B cell (primary cell): ENCODE measurements at regions not wholly inside any gene's neighbourhood (a gene's known extent, or its start where the extent isn't known, plus 50 kb on each side); places are given as distances from the start of the nearest gene placed in this dataset.

Experiments used
- CTCF ChIP-seq: fragments of 200-600 bp; IDR thresholded peaks from one replicate; pipeline ENCODE4 v1.8.0; 2022; ENCODE audit warnings: antibody characterized with exemption, mild to moderate bottlenecking
- EZH2 ChIP-seq: IDR thresholded peaks from 2 replicates; pipeline ENCODE4 v1.6.1; 2012; ENCODE audit warnings: borderline replicate concordance, low read depth, mild to moderate bottlenecking, moderate library complexity, low read length; ENCODE audit not compliant: insufficient read depth, poor library complexity, severe bottlenecking

- TF ChIP-seq EZH2 (no peak), CTCF (no peak)
Measured at GRCh38 chr6:167575158-167575696, 250.3 kb downstream of the TTLL2 start.
